SH-SY5Y (cell line): ENCODE measurements at regions not wholly inside any gene's neighbourhood (a gene's known extent, or its start where the extent isn't known, plus 50 kb on each side); places are given as distances from the start of the nearest gene placed in this dataset.

ENCODE experiments used
- GATA2 ChIP-seq: IDR thresholded peaks from 2 replicates; pipeline ENCODE4 v1.6.1; 2011; ENCODE audit warnings: mild to moderate bottlenecking, low read depth, low read length
- GATA3 ChIP-seq: IDR thresholded peaks from 2 replicates; pipeline ENCODE4 v1.6.1; 2011; ENCODE audit warnings: low read depth, mild to moderate bottlenecking, low read length, moderate library complexity

- no peak for TF ChIP-seq GATA3
- no peak for TF ChIP-seq GATA2
Observed at GRCh38 chr5:21424907-21425306, 1428.2 kb downstream of the CDH12 start.
